ENCODE measurements at regions not wholly inside any gene's neighbourhood (a gene's known extent, or its start where the extent isn't known, plus 50 kb on each side); places are given as distances from the start of the nearest gene placed in this dataset.
"Not testable (repeated sequence)": the region's sequence is repeated elsewhere in the genome, so short reads cannot be mapped to it uniquely, and the experiment has no call there.

- no peak for DNase-seq (ENCODE audit: low read depth in 2 of 2)
Measured at GRCh38 chr6:27100921-27101320, 146.6 kb upstream of the PRSS16 start.

- DNase-seq (ENCODE audit: low read depth in 2 of 2): no peak
Measured at GRCh38 chr6:27101824-27102223, 145.7 kb upstream of the PRSS16 start.

- DNase-seq (ENCODE audit: low read depth in 2 of 2): no peak
Measured at GRCh38 chr6:27106382-27106781, 141.1 kb upstream of the PRSS16 start.

GRCh38 chr6:27111743-27112142 lies 135.8 kb upstream of the PRSS16 start:
- no peak for DNase-seq (ENCODE audit: low read depth in 2 of 2)

GRCh38 chr6:27112974-27113373 lies 134.5 kb upstream of the PRSS16 start:
- DNase-seq (ENCODE audit: low read depth in 2 of 2): no peak

- DNase-seq (ENCODE audit: low read depth in 2 of 2): no peak
Measured at GRCh38 chr6:27119329-27119728, 128.2 kb upstream of the PRSS16 start.

GRCh38 chr6:27119761-27120160 lies 127.7 kb upstream of the PRSS16 start:
- DNase-seq (ENCODE audit: low read depth in 2 of 2): no peak

- no peak for DNase-seq (ENCODE audit: low read depth in 2 of 2)
Measured at GRCh38 chr6:27121640-27122039, 125.9 kb upstream of the PRSS16 start.

GRCh38 chr6:27124252-27124657 lies 123.2 kb upstream of the PRSS16 start:
- no peak for DNase-seq (ENCODE audit: low read depth in 2 of 2)

- DNase-seq (ENCODE audit: low read depth in 2 of 2): no peak
Measured at GRCh38 chr6:27126046-27126814, 121.3 kb upstream of the PRSS16 start.

- DNase-seq (ENCODE audit: low read depth in 2 of 2): peak; percentile 64 to 75
Measured at GRCh38 chr6:27126815-27127537, 120.5 kb upstream of the PRSS16 start.

- not testable (repeated sequence) for DNase-seq (ENCODE audit: low read depth in 2 of 2)
Measured at GRCh38 chr6:27127874-27128273, 119.6 kb upstream of the PRSS16 start.

- no peak for DNase-seq (ENCODE audit: low read depth in 2 of 2)
Measured at GRCh38 chr6:27128311-27129094, 119.0 kb upstream of the PRSS16 start.

GRCh38 chr6:27129095-27129815 lies 118.2 kb upstream of the PRSS16 start:
- no peak for DNase-seq (ENCODE audit: low read depth in 2 of 2)

GRCh38 chr6:27129917-27130316 lies 117.6 kb upstream of the PRSS16 start:
- no peak for DNase-seq (ENCODE audit: low read depth in 2 of 2)

- no peak for DNase-seq (ENCODE audit: low read depth in 2 of 2)
Measured at GRCh38 chr6:27130668-27131428, 116.7 kb upstream of the PRSS16 start.

GRCh38 chr6:27132282-27132531 lies 115.3 kb upstream of the PRSS16 start:
- not testable (repeated sequence) for DNase-seq (ENCODE audit: low read depth in 2 of 2)

GRCh38 chr6:27132532-27133280 lies 114.8 kb upstream of the PRSS16 start:
- DNase-seq (ENCODE audit: low read depth in 2 of 2): peak; percentile 79 to 84

GRCh38 chr6:27133281-27134227 lies 113.9 kb upstream of the PRSS16 start:
- peak in 1 of 2 experiments; percentile 63 for DNase-seq (ENCODE audit: low read depth in 2 of 2)

All from stimulated activated CD4-positive, alpha-beta T cell treated with anti-CD3 and anti-CD28 coated beads, Interleukin-12 subunit alpha, Interleukin-12 subunit beta, amount 100 ng/mL, for 24 hours (primary cell).